ENCODE measurements at regions not wholly inside any gene's neighbourhood (a gene's known extent, or its start where the extent isn't known, plus 50 kb on each side); places are given as distances from the start of the nearest gene placed in this dataset.

DNA sequence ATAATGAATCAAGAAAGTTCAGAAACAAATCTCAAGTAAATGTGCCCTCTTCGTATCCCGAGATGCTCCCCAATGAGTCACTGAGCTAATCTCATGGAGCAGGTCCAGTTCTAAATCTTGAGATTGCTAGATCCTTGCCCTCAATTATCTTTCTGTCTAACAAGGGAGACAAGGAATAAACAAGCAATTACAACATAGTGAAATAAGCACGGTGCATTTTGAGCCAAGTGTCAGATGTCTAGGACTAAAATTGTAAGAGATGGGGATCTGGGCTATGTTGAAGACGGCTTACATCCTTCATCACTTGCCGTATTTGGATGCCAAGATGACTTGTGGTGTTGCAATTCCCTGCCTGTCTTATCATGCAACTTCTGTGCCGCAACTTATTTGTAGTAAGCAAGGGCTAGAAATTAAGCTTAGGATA, 56.5 kb upstream of the ADGRF1 start:
- no peak overlapping the region for H3K4me3 ChIP-seq (ENCODE audit: low read depth, low read length)
- TF ChIP-seq, protein P1, sequence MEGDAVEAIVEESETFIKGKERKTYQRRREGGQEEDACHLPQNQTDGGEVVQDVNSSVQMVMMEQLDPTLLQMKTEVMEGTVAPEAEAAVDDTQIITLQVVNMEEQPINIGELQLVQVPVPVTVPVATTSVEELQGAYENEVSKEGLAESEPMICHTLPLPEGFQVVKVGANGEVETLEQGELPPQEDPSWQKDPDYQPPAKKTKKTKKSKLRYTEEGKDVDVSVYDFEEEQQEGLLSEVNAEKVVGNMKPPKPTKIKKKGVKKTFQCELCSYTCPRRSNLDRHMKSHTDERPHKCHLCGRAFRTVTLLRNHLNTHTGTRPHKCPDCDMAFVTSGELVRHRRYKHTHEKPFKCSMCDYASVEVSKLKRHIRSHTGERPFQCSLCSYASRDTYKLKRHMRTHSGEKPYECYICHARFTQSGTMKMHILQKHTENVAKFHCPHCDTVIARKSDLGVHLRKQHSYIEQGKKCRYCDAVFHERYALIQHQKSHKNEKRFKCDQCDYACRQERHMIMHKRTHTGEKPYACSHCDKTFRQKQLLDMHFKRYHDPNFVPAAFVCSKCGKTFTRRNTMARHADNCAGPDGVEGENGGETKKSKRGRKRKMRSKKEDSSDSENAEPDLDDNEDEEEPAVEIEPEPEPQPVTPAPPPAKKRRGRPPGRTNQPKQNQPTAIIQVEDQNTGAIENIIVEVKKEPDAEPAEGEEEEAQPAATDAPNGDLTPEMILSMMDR (conservative IDR thresholded peaks at IDR 0.05; ENCODE audit: low read depth, low read length): no peak
- no peak for DNase-seq (ENCODE audit: low read depth)

DNA sequence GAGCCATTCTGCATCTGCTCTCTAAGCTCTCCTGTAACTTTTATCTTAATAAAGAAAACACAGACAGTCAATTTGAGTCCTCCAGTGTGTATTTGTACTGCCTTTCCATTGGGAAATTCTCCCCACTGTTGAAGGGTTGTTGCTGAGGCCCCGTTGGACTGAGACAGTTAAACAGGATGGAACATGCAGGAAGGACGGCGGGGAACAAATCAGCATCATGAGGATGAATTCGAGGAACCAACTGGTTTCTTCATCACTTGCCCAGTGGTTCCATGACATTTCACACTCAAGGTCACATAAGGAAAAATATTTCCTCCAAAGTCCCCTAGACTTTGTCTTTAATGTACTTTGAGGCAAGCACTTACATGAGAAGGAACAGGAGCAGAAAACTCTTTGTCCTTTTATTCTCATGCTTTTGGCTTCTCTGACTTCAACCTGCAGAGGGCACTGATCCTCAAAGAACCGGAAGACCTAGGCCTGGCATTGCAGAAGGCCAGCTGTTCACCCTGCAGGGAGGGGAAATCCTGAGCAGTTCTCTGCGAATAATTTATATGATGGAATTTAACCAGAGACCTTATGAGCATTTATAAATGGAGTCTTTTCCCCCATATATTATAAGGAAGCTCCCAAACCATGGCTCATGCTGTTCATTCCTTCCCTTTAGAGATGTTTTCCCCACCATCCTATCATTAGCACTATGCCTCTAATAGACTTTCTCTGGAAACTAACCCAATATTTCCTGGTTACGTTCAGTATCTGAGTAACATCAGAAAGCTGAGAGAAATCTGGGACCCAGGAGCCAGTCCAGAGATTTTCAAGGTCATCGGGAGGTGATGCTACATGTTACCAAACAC, 55.2 kb upstream of the ADGRF1 start:
- TF ChIP-seq, protein P1 (conservative IDR thresholded peaks at IDR 0.05; ENCODE audit: low read depth, low read length): peak; percentile 83
- no peak for DNase-seq (ENCODE audit: low read depth)
- H3K4me3 ChIP-seq (ENCODE audit: low read depth, low read length): no peak overlapping the region

DNA sequence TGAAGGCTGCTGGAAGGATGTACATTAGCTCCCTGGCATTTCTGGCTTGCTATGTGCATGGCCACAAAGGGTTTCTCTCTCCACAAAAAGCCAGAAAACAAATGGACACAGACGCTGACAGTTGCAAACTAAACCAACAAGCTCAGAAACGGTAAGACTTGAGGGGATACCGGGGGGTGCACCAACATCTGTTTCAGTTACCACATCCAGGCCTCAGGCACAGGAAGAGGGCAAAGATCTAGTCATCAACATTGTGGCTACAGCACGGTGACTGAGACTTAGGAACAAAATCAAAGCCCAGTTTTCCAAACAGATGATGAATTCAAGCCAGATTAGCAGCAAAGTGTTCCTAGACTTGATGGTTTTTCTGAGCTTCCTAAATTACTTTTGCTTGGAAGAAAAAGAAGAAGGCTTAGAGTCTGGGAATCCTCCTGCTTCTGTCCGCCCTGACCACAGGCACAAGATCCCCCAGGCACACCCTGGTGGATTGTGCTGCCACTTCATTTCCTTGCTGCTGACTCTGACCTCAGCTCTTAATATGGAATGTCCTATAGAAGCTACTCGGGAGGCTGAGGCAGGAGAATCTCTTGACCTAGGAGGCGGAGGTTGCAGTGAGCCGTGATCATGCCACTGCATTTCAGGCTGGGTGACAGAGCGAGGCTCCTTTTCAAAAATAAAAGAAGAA, 54.2 kb upstream of the ADGRF1 start:
- TF ChIP-seq, protein P1 (conservative IDR thresholded peaks at IDR 0.05; ENCODE audit: low read depth, low read length): no peak
- DNase-seq (ENCODE audit: low read depth): no peak
- no peak overlapping the region for H3K4me3 ChIP-seq (ENCODE audit: low read depth, low read length)

DNA sequence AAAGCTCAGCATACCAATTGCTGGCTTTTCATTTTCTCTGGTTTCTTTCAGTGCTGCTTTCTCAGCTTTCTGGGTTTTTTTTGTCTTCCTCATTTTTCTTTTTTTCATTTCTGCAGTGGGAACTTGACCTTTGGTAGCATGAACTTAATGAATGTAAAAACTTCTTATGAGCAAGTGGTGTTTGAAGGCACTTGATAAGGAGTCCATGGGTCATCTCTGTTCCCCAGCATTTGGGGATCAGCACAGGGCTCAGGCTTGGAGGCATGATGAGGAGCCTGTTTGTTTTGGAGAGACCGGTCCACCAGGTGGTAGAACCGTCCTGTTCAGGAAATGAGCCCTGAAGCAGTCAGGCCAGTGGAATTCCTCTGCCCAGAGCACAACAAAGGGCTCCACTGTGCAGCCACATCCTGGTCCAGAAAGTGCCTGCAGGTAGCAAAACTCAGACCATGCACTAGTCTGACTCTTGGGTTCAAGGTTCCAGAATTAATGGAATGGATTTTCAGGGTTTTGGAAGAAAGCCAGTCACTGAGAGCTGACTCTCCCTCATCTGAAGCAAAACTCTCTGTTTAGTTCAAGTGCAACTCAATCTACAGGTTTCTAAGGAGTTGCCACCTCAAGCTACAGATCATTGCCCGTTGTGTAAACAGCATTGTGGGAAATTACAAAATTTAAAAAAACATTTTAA, 52.3 kb upstream of the ADGRF1 start:
- TF ChIP-seq, protein P1 (conservative IDR thresholded peaks at IDR 0.05; ENCODE audit: low read depth, low read length): peak; percentile 49
- no peak for DNase-seq (ENCODE audit: low read depth)
- no peak overlapping the region for H3K4me3 ChIP-seq (ENCODE audit: low read depth, low read length)

DNA sequence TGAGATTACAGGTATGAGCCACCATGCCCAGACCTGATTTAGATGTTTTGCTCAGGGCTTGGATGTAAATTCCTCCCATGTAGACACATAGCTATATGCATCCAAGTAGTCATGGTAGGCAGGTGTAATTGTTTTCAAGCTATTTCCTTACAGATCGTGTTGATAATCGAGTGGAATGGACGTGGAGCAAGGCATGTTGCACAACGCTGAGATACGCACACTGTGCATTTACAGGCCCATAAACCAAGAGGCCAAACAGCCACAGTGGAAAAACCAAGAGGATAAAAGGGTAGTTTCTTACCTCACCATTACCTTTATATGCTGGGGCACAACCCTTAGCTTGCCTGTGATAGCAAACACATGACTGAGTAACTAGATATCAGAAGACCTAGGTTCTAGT, 51.0 kb upstream of the ADGRF1 start:
- no peak for DNase-seq (ENCODE audit: low read depth)
- no peak overlapping the region for H3K4me3 ChIP-seq (ENCODE audit: low read depth, low read length)
- TF ChIP-seq, protein P1 (conservative IDR thresholded peaks at IDR 0.05; ENCODE audit: low read depth, low read length): no peak

DNA sequence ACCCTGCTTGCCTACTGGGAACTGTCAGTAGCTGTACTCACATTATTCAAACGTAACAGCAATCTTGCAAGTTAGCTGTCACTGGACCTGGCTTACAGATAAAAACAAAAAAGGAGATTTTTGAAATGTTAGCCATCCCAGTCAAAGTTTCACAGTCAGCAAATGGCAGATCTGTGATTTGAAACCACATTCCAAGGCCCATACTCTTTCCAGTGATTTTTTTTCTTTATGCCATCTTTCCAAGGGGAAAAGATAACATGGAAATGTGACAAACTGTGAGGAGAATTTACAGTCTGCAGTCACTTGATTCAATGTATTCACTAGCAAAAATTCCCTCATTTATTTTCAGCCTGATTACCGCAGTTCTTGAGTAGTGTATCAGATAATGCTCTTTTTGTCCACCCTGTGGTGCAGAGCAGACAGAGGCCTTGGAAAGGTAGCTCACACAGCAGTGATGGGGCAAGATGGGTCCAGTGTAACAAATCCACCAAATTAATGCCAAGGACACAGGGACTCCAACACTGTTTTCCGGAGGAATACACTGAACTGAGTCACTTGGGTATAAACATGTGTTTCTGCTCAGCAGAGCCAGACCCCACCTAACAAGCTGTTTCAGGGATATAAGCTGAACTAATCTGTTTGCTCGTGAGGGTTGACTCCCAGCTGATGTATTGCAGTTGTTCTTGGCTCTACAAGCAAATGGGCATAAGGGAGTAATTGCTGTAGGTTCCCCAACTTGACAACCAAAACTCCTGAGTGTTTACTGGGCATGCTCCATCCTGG, 49.9 kb upstream of the ADGRF1 start:
- TF ChIP-seq, protein P1 (conservative IDR thresholded peaks at IDR 0.05; ENCODE audit: low read depth, low read length): no peak
- H3K4me3 ChIP-seq (ENCODE audit: low read depth, low read length): no peak overlapping the region
- DNase-seq (ENCODE audit: low read depth): no peak
